ENCODE measurements at regions not wholly inside any gene's neighbourhood (a gene's known extent, or its start where the extent isn't known, plus 50 kb on each side); places are given as distances from the start of the nearest gene placed in this dataset.

DNA sequence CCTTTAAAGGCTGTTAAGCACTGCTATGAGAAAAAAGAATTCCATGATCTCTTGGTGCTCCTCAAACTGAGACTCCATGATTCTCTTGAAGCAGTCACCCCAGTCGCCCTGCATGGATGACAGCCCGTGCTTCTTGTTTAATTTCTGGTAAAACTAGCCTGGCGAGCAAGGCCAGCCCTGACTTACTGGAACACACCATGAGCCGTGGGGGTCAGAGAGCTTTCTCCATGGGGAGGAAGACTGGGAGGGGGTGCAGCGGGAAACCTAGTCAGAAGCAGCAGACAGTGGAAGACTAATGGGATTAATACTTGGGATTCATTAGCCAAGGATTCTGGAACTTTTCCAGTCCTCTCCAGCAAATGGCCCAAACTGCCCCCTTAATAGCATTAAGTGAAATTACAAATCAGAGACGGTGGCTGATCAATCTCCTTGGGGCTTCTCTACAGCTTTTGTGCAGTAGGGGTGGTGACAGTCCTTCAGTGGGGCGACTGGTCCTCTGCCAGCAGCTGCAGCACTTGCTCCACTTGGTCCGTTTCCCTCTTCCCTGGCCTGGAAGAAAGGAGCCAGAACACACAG, 57.2 kb upstream of the LRRN2 start:
- TF ChIP-seq TAF1 (IDR thresholded peaks at IDR 0.05; ENCODE audit: borderline replicate concordance, low read depth, low read length) (no peak), POLR2A (IDR thresholded peaks at IDR 0.05; ENCODE audit: low read depth, low read length) (no peak), POLR2AphosphoS5 (IDR thresholded peaks at IDR 0.05; ENCODE audit: low read depth, low read length) (no peak)

All from GM12892 (cell line).